ENCODE measurements at regions not wholly inside any gene's neighbourhood (a gene's known extent, or its start where the extent isn't known, plus 50 kb on each side); places are given as distances from the start of the nearest gene placed in this dataset.

DNA sequence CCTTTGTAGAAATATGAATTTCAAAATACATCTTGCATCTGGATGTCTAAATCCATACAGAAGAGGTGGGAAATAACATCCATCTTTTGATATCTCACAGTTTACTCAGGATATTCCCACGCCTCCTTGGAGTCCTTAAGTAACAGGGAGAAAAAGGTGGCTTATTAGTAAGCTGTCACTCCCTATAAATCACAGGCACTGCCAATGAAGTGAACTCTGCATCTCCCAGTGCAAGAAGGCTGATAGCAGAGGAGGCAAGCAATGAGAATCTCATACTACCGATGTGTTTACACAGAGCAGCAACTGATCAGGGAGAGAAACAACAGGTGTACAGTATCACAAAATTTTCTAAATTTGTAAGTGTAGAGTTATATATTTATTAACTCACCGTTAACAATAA lies 551.8 kb downstream of the NXPH1 start:
- no peaks in the 10 kb centered on the region for H3K27me3 ChIP-seq (replicated peaks; ENCODE audit: insufficient read depth)
- no peaks in the 10 kb centered on the region for H3K4me1 ChIP-seq (ENCODE audit: control insufficient read depth in 1 of 2, low read depth in 2 of 2)
- no peak overlapping the region for H3K27ac ChIP-seq
- H3K9me3 ChIP-seq = no peaks in the 10 kb centered on the region
- TF ChIP-seq, protein P1, sequence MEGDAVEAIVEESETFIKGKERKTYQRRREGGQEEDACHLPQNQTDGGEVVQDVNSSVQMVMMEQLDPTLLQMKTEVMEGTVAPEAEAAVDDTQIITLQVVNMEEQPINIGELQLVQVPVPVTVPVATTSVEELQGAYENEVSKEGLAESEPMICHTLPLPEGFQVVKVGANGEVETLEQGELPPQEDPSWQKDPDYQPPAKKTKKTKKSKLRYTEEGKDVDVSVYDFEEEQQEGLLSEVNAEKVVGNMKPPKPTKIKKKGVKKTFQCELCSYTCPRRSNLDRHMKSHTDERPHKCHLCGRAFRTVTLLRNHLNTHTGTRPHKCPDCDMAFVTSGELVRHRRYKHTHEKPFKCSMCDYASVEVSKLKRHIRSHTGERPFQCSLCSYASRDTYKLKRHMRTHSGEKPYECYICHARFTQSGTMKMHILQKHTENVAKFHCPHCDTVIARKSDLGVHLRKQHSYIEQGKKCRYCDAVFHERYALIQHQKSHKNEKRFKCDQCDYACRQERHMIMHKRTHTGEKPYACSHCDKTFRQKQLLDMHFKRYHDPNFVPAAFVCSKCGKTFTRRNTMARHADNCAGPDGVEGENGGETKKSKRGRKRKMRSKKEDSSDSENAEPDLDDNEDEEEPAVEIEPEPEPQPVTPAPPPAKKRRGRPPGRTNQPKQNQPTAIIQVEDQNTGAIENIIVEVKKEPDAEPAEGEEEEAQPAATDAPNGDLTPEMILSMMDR (IDR thresholded peaks at IDR 0.05) = no peak
- no peaks in the 10 kb centered on the region for H3K36me3 ChIP-seq
- no peak overlapping the region for H3K4me3 ChIP-seq
- DNase-seq (ENCODE audit: low spot score) = no peak
- ATAC-seq (ENCODE audit: insufficient number of reproducible peaks, low FRiP score, low read depth) = no peak

DNA sequence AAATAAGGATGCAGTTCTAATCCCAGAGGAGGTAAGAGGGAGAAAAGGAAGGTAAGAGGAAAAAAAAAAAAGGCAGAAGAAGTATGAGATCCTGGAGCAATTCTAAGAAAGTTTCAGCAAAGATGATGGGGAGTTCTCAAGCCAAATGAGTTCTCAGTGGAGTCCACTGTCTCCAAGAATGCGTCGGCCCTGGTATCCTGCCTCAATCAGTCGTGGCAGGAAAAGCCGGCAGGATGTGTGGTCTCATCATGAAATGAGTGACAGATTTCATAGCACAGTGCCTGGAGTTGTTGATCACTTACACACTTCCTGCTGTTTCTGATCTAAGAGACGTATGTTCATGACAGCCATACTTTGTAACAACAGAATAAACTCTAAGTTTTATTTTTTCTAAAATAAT lies 554.9 kb downstream of the NXPH1 start:
- Histone ChIP-seq H3K27ac (no peak overlapping the region), H3K36me3 (no peaks in the 10 kb centered on the region), H3K27me3 (replicated peaks; ENCODE audit: insufficient read depth) (no peaks in the 10 kb centered on the region), H3K4me3 (no peak overlapping the region), H3K4me1 (ENCODE audit: control insufficient read depth in 1 of 2, low read depth in 2 of 2) (no peaks in the 10 kb centered on the region), H3K9me3 (no peaks in the 10 kb centered on the region)
- TF ChIP-seq, protein P1 (IDR thresholded peaks at IDR 0.05) = no peak
- ATAC-seq (ENCODE audit: insufficient number of reproducible peaks, low FRiP score, low read depth) (no peak), DNase-seq (ENCODE audit: low spot score) (no peak)

DNA sequence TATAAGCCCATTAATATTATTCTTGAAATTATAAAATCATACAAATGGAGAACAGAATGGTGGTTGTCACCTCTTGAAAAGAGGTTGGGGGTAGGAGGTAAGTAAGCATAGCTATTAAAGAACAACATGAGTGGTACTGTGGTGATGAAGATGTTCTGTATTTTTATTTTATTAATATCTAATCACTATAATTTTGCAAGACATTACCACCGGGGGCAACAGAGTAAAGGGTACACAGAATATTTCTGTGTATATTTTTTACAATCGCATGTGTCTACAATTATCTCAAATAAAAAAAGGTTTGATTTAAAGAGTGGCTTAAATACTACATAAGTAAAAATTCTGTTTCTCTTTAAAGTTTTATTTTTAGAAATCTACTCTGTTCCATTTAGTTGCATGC lies 557.8 kb downstream of the NXPH1 start:
- Histone ChIP-seq H3K27me3 (replicated peaks; ENCODE audit: insufficient read depth) (no peaks in the 10 kb centered on the region), H3K36me3 (no peaks in the 10 kb centered on the region), H3K4me3 (no peak overlapping the region), H3K9me3 (no peaks in the 10 kb centered on the region), H3K4me1 (ENCODE audit: control insufficient read depth in 1 of 2, low read depth in 2 of 2) (no peaks in the 10 kb centered on the region), H3K27ac (no peak overlapping the region)
- ATAC-seq (ENCODE audit: insufficient number of reproducible peaks, low FRiP score, low read depth) = no peak
- TF ChIP-seq, protein P1 (IDR thresholded peaks at IDR 0.05) = no peak
- DNase-seq (ENCODE audit: low spot score) = no peak

DNA sequence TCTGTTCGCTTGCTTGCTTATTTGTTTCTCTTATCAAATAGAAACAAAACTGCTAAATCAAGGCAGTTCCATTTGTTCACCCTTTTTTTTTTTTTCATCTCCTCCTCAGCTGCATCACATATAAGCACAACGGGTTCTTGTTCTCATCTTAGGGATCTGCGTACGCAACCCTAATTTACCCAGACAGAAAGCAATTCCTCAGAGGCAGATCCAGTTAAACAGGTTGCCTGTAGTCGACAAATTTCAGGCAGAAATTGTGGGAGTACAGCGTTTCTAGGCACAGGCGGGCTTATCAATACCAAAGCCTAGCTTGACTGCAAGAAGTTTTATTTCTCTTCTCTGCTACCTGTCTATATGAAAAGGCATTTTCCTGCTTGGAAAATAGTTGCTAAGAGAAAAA lies 565.4 kb downstream of the NXPH1 start:
- DNase-seq (ENCODE audit: low spot score) (no peak), ATAC-seq (ENCODE audit: insufficient number of reproducible peaks, low FRiP score, low read depth) (no peak)
- TF ChIP-seq, protein P1 (IDR thresholded peaks at IDR 0.05) = no peak
- no peak overlapping the region for H3K27ac ChIP-seq
- H3K27me3 ChIP-seq (replicated peaks; ENCODE audit: insufficient read depth) = no peaks in the 10 kb centered on the region
- no peaks in the 10 kb centered on the region for H3K4me1 ChIP-seq (ENCODE audit: control insufficient read depth in 1 of 2, low read depth in 2 of 2)
- no peaks in the 10 kb centered on the region for H3K36me3 ChIP-seq
- no peak overlapping the region for H3K4me3 ChIP-seq
- no peaks in the 10 kb centered on the region for H3K9me3 ChIP-seq

DNA sequence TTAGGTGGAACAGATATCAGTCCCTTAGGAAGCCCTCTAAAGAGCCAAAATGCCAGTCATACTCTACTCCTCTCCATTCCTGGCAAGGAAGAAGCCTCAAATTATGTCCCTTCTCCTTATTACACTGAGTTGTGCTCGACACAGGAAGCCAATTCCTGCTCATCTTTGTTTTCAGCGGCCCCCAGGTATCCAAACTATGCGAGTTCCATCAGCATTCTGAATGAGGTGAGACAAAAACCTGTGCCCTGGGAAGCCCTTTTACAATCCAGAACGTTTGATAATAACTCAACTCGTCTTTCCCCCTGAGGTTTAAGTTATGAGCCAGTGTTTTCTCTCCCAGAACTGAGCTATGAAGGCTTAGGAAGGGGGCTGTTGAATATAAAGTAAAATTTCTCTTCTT lies 580.5 kb downstream of the NXPH1 start:
- no peak overlapping the region for H3K4me3 ChIP-seq
- no peaks in the 10 kb centered on the region for H3K27me3 ChIP-seq (replicated peaks; ENCODE audit: insufficient read depth)
- TF ChIP-seq, protein P1 (IDR thresholded peaks at IDR 0.05) = no peak
- H3K4me1 ChIP-seq (ENCODE audit: control insufficient read depth in 1 of 2, low read depth in 2 of 2) = no peaks in the 10 kb centered on the region
- no peaks in the 10 kb centered on the region for H3K9me3 ChIP-seq
- ATAC-seq (ENCODE audit: insufficient number of reproducible peaks, low FRiP score, low read depth) (no peak), DNase-seq (ENCODE audit: low spot score) (no peak)
- no peaks in the 10 kb centered on the region for H3K36me3 ChIP-seq
- H3K27ac ChIP-seq = no peak overlapping the region

Measured in thoracic aorta (tissue), 2 donors.